ENCODE measurements at regions not wholly inside any gene's neighbourhood (a gene's known extent, or its start where the extent isn't known, plus 50 kb on each side); places are given as distances from the start of the nearest gene placed in this dataset.

DNA sequence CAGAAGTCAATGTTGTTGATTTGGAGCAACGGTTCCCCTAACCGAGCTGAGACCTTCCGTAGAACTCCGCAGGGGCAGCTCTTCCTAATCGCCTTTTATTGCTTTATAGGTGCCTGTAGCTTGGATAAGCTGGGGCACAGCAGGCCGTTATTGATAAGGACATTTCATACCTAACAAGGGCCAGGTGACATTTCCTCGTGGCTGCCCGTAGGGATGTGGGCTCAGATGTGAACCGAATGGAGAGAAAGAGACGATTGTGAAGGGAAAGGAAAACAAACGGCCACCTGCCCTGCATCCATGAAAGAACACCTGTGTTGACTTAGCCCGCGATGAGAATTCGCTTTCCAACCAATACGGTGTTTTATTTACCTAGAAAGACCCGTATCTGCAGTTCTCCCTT, 53.3 kb upstream of the DACT2 start:
- Histone ChIP-seq H3K9ac (ENCODE audit: insufficient read depth in 1 of 2, low read depth in 2 of 2, low read length in 2 of 2) (no peak overlapping the region), H3K36me3 (ENCODE audit: control insufficient read depth, insufficient read depth, low read length) (no peaks in the 10 kb centered on the region), H3K9me1 (ENCODE audit: control insufficient read depth, insufficient read depth, low read length) (peaks cover 2% of the 10 kb centered on the region), H3K4me2 (ENCODE audit: insufficient read depth, low read length) (no peak overlapping the region), H3K4me3 (no peak overlapping the region), H2AFZ (ENCODE audit: low read depth, low read length) (no peak overlapping the region), H3K27ac (ENCODE audit: extremely low read depth, low read depth, low read length) (no peak overlapping the region), H3K79me2 (ENCODE audit: control insufficient read depth, insufficient read depth, low read length) (no peaks in the 10 kb centered on the region), H4K20me1 (replicated peaks; ENCODE audit: control insufficient read depth, insufficient read depth, low read length) (peaks cover 4% of the 10 kb centered on the region), H3K9me3 (replicated peaks; ENCODE audit: control insufficient read depth, insufficient read depth, low read depth, low read length) (no peaks in the 10 kb centered on the region), H3K27me3 (ENCODE audit: control insufficient read depth in 2 of 2, insufficient read depth in 2 of 2, low read length in 2 of 2) (peaks cover 11 to 73% of the 10 kb centered on the region in 2 experiments), H3K4me1 (replicated peaks in 1 of 2; ENCODE audit: control insufficient read depth in 2 of 2, insufficient read depth in 2 of 2, low read length in 2 of 2) (peaks cover 0 to 8% of the 10 kb centered on the region in 2 experiments; a peak in 2 of 5 replicates)
- FAIRE-seq: no peak
- DNase-seq (ENCODE audit: extremely low read depth in 1 of 4, low spot score in 3 of 4): no peak
- POLR2A ChIA-PET: no interaction called here
- no peak for ATAC-seq
- in situ Hi-C loops (cut with MboI) (loop anchor here (5.0 kb wide), 1 partner anchor 519 kb away; no protein-coding TSS in a partner anchor), intact Hi-C loops (cut with micrococcal nuclease) (no loop called here)
- no TSS peak for BruUV-seq (replicated peaks)
- CTCF ChIA-PET (ENCODE audit: low intra/inter-chr PET ratio): no interaction called here
- under 1% methylated on average over 16 of the region's 16 CpGs for WGBS (ENCODE audit: insufficient coverage, low coverage, missing lambda C conversion rate)
- TF ChIP-seq, protein P1, sequence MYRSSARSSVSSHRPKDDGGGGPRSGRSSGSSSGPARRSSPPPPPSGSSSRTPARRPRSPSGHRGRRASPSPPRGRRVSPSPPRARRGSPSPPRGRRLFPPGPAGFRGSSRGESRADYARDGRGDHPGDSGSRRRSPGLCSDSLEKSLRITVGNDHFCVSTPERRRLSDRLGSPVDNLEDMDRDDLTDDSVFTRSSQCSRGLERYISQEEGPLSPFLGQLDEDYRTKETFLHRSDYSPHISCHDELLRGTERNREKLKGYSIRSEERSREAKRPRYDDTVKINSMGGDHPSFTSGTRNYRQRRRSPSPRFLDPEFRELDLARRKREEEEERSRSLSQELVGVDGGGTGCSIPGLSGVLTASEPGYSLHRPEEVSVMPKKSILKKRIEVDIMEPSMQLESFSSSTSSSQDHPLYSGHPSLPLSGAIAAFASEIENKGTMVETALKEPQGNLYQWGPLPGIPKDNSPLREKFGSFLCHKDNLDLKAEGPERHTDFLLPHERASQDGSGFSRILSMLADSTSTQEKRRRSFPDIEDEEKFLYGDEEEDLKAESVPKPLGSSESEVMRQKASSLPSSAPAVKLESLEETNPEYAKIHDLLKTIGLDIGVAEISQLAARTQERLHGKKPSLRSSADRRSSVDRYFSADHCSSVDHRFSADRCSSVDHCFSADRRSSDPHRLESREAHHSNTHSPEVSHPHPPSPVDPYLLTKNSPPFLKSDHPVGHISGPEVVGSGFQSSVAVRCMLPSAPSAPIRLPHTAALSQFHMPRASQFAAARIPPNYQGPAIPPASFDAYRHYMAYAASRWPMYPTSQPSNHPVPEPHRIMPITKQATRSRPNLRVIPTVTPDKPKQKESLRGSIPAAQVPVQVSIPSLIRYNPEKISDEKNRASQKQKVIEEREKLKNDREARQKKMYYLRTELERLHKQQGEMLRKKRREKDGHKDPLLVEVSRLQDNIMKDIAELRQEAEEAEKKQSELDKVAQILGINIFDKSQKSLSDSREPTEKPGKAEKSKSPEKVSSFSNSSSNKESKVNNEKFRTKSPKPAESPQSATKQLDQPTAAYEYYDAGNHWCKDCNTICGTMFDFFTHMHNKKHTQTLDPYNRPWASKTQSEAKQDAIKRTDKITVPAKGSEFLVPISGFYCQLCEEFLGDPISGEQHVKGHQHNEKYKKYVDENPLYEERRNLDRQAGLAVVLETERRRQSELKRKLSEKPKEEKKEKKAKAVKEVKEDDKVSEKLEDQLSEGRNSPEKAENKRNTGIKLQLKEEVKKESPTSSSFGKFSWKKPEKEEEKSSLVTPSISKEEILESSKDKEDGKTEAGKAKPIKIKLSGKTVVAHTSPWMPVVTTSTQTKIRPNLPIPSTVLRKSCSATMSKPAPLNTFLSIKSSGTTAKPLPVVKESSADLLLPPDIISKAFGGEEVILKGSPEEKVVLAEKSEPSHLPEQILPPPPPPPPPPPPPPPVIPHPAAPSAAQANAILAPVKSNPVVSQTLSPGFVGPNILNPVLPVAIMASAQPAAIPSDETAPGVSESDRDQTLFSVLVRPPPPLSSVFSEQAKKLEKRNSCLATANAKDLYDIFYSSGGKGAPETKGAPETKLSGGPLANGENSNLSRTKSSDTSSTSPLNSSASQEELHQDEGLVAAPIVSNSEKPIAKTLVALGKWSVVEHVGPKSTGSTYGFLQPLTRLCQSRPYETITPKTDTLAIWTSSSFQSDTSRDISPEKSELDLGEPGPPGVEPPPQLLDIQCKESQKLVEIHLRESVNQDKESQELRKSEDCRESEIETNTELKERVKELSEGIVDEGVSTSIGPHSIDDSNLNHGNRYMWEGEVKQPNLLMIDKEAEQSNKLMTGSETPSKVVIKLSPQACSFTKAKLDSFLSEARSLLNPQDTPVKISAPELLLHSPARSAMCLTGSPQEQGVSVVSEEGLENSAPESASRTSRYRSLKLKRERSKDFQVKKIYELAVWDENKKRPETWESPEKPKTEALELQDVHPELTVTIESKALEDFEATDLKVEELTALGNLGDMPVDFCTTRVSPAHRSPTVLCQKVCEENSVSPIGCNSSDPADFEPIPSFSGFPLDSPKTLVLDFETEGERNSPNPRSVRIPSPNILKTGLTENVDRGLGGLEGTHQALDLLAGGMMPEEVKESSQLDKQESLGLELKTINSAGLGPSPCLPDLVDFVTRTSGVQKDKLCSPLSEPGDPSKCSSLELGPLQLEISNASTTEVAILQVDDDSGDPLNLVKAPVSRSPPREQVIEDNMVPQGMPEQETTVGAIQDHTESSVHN (IDR thresholded peaks at IDR 0.05; ENCODE audit: borderline replicate concordance in 1 of 2, low read depth in 1 of 2): no peak
- no peak for TF ChIP-seq POLR2B (IDR thresholded peaks at IDR 0.05; ENCODE audit: low read depth, partially characterized antibody)
- TF ChIP-seq ZKSCAN1 (IDR thresholded peaks at IDR 0.05; ENCODE audit: low read depth, low read length): no peak
- no peak for TF ChIP-seq ELF4 (CRISPR knock-in tag; IDR thresholded peaks at IDR 0.05)
- no peak for TF ChIP-seq SMC3 (conservative IDR thresholded peaks at IDR 0.05; ENCODE audit: insufficient read depth, low read depth, low read length)
- no peak for TF ChIP-seq FOSL1 (tag; conservative IDR thresholded peaks at IDR 0.05)
- no peak for TF ChIP-seq NONO (IDR thresholded peaks at IDR 0.05; ENCODE audit: low read depth in 2 of 2, low read length in 1 of 2)
- TF ChIP-seq ZNF79 (CRISPR knock-in tag; IDR thresholded peaks at IDR 0.05; ENCODE audit: low read depth): no peak
- TF ChIP-seq, protein P2, sequence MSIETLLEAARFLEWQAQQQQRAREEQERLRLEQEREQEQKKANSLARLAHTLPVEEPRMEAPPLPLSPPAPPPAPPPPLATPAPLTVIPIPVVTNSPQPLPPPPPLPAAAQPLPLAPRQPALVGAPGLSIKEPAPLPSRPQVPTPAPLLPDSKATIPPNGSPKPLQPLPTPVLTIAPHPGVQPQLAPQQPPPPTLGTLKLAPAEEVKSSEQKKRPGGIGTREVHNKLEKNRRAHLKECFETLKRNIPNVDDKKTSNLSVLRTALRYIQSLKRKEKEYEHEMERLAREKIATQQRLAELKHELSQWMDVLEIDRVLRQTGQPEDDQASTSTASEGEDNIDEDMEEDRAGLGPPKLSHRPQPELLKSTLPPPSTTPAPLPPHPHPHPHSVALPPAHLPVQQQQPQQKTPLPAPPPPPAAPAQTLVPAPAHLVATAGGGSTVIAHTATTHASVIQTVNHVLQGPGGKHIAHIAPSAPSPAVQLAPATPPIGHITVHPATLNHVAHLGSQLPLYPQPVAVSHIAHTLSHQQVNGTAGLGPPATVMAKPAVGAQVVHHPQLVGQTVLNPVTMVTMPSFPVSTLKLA (conservative IDR thresholded peaks at IDR 0.05): no peak
- no peak for TF ChIP-seq MAFG (tag; conservative IDR thresholded peaks at IDR 0.05)
- no peak for TF ChIP-seq ATF7 (IDR thresholded peaks at IDR 0.05)
- no peak for TF ChIP-seq ARNT (IDR thresholded peaks at IDR 0.05)
- TF ChIP-seq TGIF2 (CRISPR knock-in tag; IDR thresholded peaks at IDR 0.05): no peak
